ENCODE measurements at regions not wholly inside any gene's neighbourhood (a gene's known extent, or its start where the extent isn't known, plus 50 kb on each side); places are given as distances from the start of the nearest gene placed in this dataset.
"Not testable (repeated sequence)": the region's sequence is repeated elsewhere in the genome, so short reads cannot be mapped to it uniquely, and the experiment has no call there.

GRCh38 chr3:88000853-88001252 is 58.0 kb downstream of the CGGBP1 start:
- DNase-seq = no peak

GRCh38 chr3:87997966-87998365 is 60.8 kb downstream of the CGGBP1 start:
- no peak for DNase-seq

GRCh38 chr3:87997298-87997697 is 61.5 kb downstream of the CGGBP1 start:
- DNase-seq = peak; percentile 12 to 94

GRCh38 chr3:87996882-87997281 is 61.9 kb downstream of the CGGBP1 start:
- DNase-seq = no peak

GRCh38 chr3:87993566-87993965 is 65.2 kb downstream of the CGGBP1 start:
- DNase-seq = no peak

GRCh38 chr3:87987952-87988351 is 70.9 kb downstream of the CGGBP1 start:
- DNase-seq = no peak

- DNase-seq = no peak
These were observed 76.4 kb downstream of the CGGBP1 start for GRCh38 chr3:87982421-87982820.

GRCh38 chr3:87979527-87979926 is 79.3 kb downstream of the CGGBP1 start:
- DNase-seq = no peak

- DNase-seq = no peak
These were observed 81.0 kb downstream of the CGGBP1 start for GRCh38 chr3:87977765-87978164.

GRCh38 chr3:87975716-87976115 is 83.1 kb downstream of the CGGBP1 start:
- no peak for DNase-seq

- no peak for DNase-seq
These were observed 84.9 kb downstream of the CGGBP1 start for GRCh38 chr3:87973906-87974305.

- DNase-seq = no peak
These were observed 89.2 kb downstream of the CGGBP1 start for GRCh38 chr3:87969620-87970019.

GRCh38 chr3:87968668-87969067 is 90.1 kb downstream of the CGGBP1 start:
- no peak for DNase-seq

- DNase-seq = no peak
These were observed 100.5 kb downstream of the CGGBP1 start for GRCh38 chr3:87958289-87958688.

- no peak for DNase-seq
These were observed 101.2 kb downstream of the CGGBP1 start for GRCh38 chr3:87957575-87957974.

GRCh38 chr3:87949879-87950208 is 109.0 kb downstream of the CGGBP1 start:
- no peak for DNase-seq

- no peak for DNase-seq
These were observed 109.5 kb downstream of the CGGBP1 start for GRCh38 chr3:87949189-87949878.

GRCh38 chr3:87946007-87946406 is 112.8 kb downstream of the CGGBP1 start:
- not testable (repeated sequence) for DNase-seq

- not testable (repeated sequence) for DNase-seq
These were observed 116.5 kb downstream of the CGGBP1 start for GRCh38 chr3:87942256-87942655.

GRCh38 chr3:87924485-87924884 is 134.3 kb downstream of the CGGBP1 start:
- no peak for DNase-seq

- DNase-seq = no peak
These were observed 138.3 kb downstream of the CGGBP1 start for GRCh38 chr3:87920549-87920948.

GRCh38 chr3:87901141-87901540 is 157.7 kb downstream of the CGGBP1 start:
- no peak for DNase-seq

GRCh38 chr3:87900061-87900460 is 158.7 kb downstream of the CGGBP1 start:
- DNase-seq = no peak

- no peak for DNase-seq
These were observed 159.8 kb downstream of the CGGBP1 start for GRCh38 chr3:87898971-87899370.

GRCh38 chr3:87895983-87896382 is 162.8 kb downstream of the CGGBP1 start:
- no peak for DNase-seq

GRCh38 chr3:87873136-87873535 is 185.7 kb downstream of the CGGBP1 start:
- no peak for DNase-seq

Measured in bone marrow (tissue), 2 donors.